Lower lobe of right lung (tissue), 2 donors: ENCODE measurements at regions not wholly inside any gene's neighbourhood (a gene's known extent, or its start where the extent isn't known, plus 50 kb on each side); places are given as distances from the start of the nearest gene placed in this dataset.
A peak's percentile ranks its signal among the peaks of the same experiment; 100 is the strongest.

ENCODE experiments used
- ATAC-seq, 2 donors: fragments of 200-7000 bp; cut with Tn5 transposase; one replicate each; pipeline ENCODE4 v1.9.1; 2020 to 2022; ENCODE audit warnings: mild to moderate bottlenecking in 2 of 2, moderate library complexity in 2 of 2
- DNase-seq: peaks from one replicate; pipeline ENCODE4 v3.0.0-alpha.2; 2020
- H3K27ac ChIP-seq: fragments of 200-600 bp; one replicate; pipeline ENCODE4 v1.8.0; 2022
- H3K27me3 ChIP-seq: fragments of 200-600 bp; one replicate; pipeline ENCODE4 v1.8.0; 2022; ENCODE audit warnings: low read depth
- H3K36me3 ChIP-seq: fragments of 200-600 bp; one replicate; pipeline ENCODE4 v1.8.0; 2022; ENCODE audit warnings: mild to moderate bottlenecking
- H3K4me1 ChIP-seq: fragments of 200-600 bp; one replicate; pipeline ENCODE4 v1.8.0; 2022
- H3K4me3 ChIP-seq: fragments of 200-600 bp; one replicate; pipeline ENCODE4 v1.8.0; 2022; ENCODE audit warnings: mild to moderate bottlenecking
- H3K9me3 ChIP-seq: fragments of 200-600 bp; one replicate; pipeline ENCODE4 v1.8.0; 2022
- CTCF ChIP-seq: fragments of 200-600 bp; IDR thresholded peaks from one replicate; pipeline ENCODE4 v1.8.0; 2022; ENCODE audit warnings: antibody characterized with exemption, mild to moderate bottlenecking
- intact Hi-C: fragments of 100-400 bp; cut with DNase I; formaldehyde crosslinking; loops from one replicate; pipeline ENCODE4 v1.11.0; 2022
- donor health status: DM: no; HTN: yes; CAD: no; lungs with severe emphysema.

- Histone ChIP-seq H3K27ac (no peak overlapping the region), H3K9me3 (no peaks in the 10 kb centered on the region), H3K36me3 (no peaks in the 10 kb centered on the region), H3K27me3 (no peaks in the 10 kb centered on the region), H3K4me1 (peaks cover 15% of the 10 kb centered on the region), H3K4me3 (no peak overlapping the region)
- DNase-seq (no peak), ATAC-seq (peak; percentile 92)
- intact Hi-C loops = no loop called here
- no peak for TF ChIP-seq CTCF
Measured at GRCh38 chr15:61299075-61299763, 70.1 kb upstream of the RORA start.

- DNase-seq (no peak), ATAC-seq (no peak)
- Histone ChIP-seq H3K4me3 (no peak overlapping the region), H3K36me3 (no peaks in the 10 kb centered on the region), H3K27ac (no peak overlapping the region), H3K27me3 (no peaks in the 10 kb centered on the region), H3K4me1 (peaks cover 15% of the 10 kb centered on the region), H3K9me3 (no peaks in the 10 kb centered on the region)
- intact Hi-C loops = no loop called here
- no peak for TF ChIP-seq CTCF
Measured at GRCh38 chr15:61295239-61295638, 66.1 kb upstream of the RORA start.

GRCh38 chr15:61282661-61283060, 53.6 kb upstream of the RORA start:
- H3K27ac ChIP-seq = no peak overlapping the region

GRCh38 chr15:61281328-61281727, 52.2 kb upstream of the RORA start:
- DNase-seq = no peak
- intact Hi-C loops = no loop called here
- ATAC-seq = no peak
- Histone ChIP-seq H3K9me3 (no peaks in the 10 kb centered on the region), H3K4me1 (no peaks in the 10 kb centered on the region), H3K36me3 (no peaks in the 10 kb centered on the region), H3K4me3 (no peak overlapping the region), H3K27me3 (no peaks in the 10 kb centered on the region), H3K27ac (no peak overlapping the region)
- no peak for TF ChIP-seq CTCF

More at GRCh38 chr15:61282661-61283060, 53.6 kb upstream of the RORA start:
- Histone ChIP-seq H3K4me1 (no peaks in the 10 kb centered on the region), H3K36me3 (no peaks in the 10 kb centered on the region), H3K9me3 (no peaks in the 10 kb centered on the region), H3K4me3 (no peak overlapping the region), H3K27me3 (no peaks in the 10 kb centered on the region)
- DNase-seq (no peak), ATAC-seq (no peak)
- intact Hi-C loops = no loop called here
- TF ChIP-seq CTCF = no peak
